ENCODE measurements at regions not wholly inside any gene's neighbourhood (a gene's known extent, or its start where the extent isn't known, plus 50 kb on each side); places are given as distances from the start of the nearest gene placed in this dataset.

DNA sequence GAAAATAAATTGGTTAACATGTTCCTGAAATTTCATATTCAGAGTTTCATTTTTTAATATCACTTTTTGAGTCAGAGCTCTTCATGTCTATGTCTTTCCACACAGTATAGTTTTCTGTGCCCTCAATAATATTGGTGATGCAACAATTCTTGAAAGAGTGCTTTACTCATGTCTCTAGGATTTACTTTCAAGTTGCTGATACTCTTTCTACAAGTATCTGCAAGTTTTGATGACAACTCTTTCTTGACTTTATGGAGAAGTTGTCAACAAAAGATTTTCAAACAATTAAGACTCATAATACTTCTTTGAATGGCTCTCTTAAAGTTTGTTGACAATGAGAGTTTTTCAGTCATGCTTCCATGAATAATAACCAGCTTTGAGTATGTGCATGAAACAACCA lies 561.7 kb downstream of the DIAPH3 start:
- ATAC-seq (replicated peaks), result no peak
- Mint-ChIP-seq H3K9me3 (peaks cover 3 to 13% of the 10 kb centered on the region in 2 donors), H3K4me1 (ENCODE audit: low read depth in 2 of 2) (peaks cover 0 to 1% of the 10 kb centered on the region in 2 donors), H3K36me3 (ENCODE audit: insufficient read depth) (no peaks in the 10 kb centered on the region), H3K27ac (no peak overlapping the region), H3K27me3 (peaks cover 0 to 11% of the 10 kb centered on the region in 2 donors), H3K4me3 (no peak overlapping the region)
- DNase-seq, result no peak

DNA sequence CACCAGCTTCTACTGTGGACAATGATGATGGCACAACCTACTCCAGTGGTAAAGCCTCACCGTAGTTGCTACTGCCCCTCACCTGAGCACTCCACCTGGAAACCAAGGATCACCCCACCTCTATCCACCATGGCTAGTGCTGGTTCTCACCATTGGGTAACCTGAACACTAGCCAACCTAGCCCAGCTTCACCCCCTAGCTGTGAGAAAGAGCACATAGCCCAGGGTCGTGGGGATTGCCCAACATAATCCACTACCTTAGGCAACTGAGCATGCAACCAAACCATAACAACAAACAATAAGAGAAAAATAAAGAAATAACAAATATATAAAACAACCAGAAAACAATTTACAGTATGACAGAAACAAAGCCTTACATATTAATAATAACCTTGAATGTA lies 560.1 kb downstream of the DIAPH3 start:
- H3K4me3 Mint-ChIP-seq, result no peak overlapping the region
- DNase-seq, result no peak
- ATAC-seq (replicated peaks), result no peak

DNA sequence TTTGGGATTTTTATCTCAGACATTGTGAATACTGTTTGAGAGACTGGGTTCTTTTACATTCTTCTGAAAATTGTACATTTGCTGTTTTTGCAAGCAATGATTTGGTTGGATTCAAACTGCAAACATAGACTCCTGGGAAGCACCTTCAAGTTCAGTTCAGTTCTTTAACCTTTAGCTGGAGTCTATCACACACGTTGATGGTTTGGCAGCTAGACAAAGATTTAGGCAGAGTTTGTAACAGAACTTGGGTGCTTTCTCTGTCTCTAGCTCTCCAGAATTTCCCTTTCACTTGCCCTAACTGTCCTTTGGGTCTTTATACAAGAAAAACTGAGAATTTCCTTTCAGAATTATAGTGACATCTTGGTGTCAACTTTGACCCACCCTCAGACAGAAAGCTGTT lies 556.6 kb downstream of the DIAPH3 start:
- Mint-ChIP-seq H3K4me1 (ENCODE audit: low read depth in 2 of 2) (peaks cover 0 to 1% of the 10 kb centered on the region in 2 donors), H3K27me3 (peaks cover 4 to 11% of the 10 kb centered on the region in 2 donors), H3K27ac (no peak overlapping the region)

More for the DNA sequence above, 560.1 kb downstream of the DIAPH3 start:
- no peaks in the 10 kb centered on the region for H3K36me3 Mint-ChIP-seq (ENCODE audit: insufficient read depth)
- peaks cover 0 to 1% of the 10 kb centered on the region in 2 donors for H3K4me1 Mint-ChIP-seq (ENCODE audit: low read depth in 2 of 2)
- H3K27ac Mint-ChIP-seq, result no peak overlapping the region
- H3K9me3 Mint-ChIP-seq, result peaks cover 3 to 13% of the 10 kb centered on the region in 2 donors
- peaks cover 0 to 11% of the 10 kb centered on the region in 2 donors for H3K27me3 Mint-ChIP-seq

DNA sequence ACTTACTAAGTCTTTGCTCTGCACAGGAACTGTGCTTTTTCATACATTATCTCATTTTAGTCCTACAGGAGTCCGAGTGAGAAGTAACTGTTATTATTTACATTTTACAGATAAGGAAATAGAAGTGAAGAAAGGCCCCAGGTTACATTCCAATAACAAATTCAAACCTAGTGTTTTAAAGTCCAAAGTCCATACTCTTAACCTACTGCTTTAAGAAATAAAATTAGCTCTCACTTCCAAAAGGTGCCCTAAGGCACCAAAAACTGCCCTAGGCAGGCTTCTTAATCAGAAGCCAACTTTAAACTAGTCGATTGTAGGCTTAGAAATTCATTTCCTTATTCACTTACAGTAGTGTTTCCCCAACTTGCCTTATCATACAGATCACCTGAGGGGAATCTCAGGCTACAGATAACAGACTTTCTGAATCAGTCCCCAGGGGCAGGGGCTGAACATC lies 555.9 kb downstream of the DIAPH3 start:
- Mint-ChIP-seq H3K4me3 (no peak overlapping the region), H3K4me1 (ENCODE audit: low read depth in 2 of 2) (peaks cover 0 to 1% of the 10 kb centered on the region in 2 donors)

More for the DNA sequence above, 556.6 kb downstream of the DIAPH3 start:
- H3K36me3 Mint-ChIP-seq (ENCODE audit: insufficient read depth), result no peaks in the 10 kb centered on the region
- H3K4me3 Mint-ChIP-seq, result no peak overlapping the region
- no peak for ATAC-seq (replicated peaks)
- H3K9me3 Mint-ChIP-seq, result peaks cover 3 to 6% of the 10 kb centered on the region in 2 donors
- DNase-seq, result no peak

DNA sequence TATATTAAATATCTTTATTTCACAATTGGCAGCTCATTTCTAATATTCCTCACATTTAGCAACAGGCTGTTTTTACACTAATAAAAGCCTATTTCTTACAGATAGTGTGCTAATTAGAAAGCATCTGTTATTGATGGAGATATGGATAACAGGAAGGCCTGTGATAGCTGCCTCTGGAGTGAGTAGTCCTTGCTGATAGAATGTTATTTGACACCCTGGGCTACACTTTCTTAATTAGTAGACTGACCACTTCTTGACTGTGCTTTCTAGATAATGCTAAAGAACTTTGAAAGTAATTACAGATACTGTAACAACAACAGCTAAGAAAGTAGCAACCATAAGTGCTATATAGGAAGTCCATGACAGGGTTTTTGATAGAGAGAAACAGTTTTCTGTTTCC lies 554.3 kb downstream of the DIAPH3 start:
- Mint-ChIP-seq H3K4me1 (ENCODE audit: low read depth in 2 of 2) (no peaks in the 10 kb centered on the region), H3K9me3 (no peaks in the 10 kb centered on the region), H3K4me3 (no peak overlapping the region), H3K27me3 (peaks cover 0 to 7% of the 10 kb centered on the region in 2 donors), H3K36me3 (ENCODE audit: insufficient read depth) (no peaks in the 10 kb centered on the region), H3K27ac (no peak overlapping the region)
- no peak for ATAC-seq (replicated peaks)
- no peak for DNase-seq

More for the DNA sequence above, 555.9 kb downstream of the DIAPH3 start:
- Mint-ChIP-seq H3K9me3 (peaks cover 1 to 2% of the 10 kb centered on the region in 2 donors), H3K27me3 (peaks cover 5 to 7% of the 10 kb centered on the region in 2 donors), H3K27ac (no peak overlapping the region), H3K36me3 (ENCODE audit: insufficient read depth) (no peaks in the 10 kb centered on the region)
- ATAC-seq (replicated peaks), result no peak
- no peak for DNase-seq

Data from effector memory CD8-positive, alpha-beta T cell (primary cell).